ENCODE measurements at regions not wholly inside any gene's neighbourhood (a gene's known extent, or its start where the extent isn't known, plus 50 kb on each side); places are given as distances from the start of the nearest gene placed in this dataset.

DNA sequence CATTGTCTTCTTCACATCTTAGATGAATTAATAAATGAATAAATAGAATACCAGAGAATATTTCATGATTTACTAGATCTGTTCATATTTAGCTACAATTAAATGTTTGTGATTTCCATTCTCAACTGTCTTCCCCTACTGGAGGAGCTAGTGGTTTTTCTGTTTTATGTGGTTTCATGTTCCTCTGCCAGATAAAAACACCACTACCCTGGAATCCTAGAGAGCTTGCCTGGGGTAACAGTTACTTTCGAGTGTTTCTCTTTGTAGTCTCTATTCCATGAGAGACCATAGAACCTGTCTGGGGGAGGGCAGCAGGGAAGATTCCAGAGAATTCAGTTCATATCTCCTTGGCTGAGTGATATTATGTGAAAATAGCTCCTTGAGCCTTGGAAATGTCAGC lies 349.2 kb downstream of the INSIG2 start:
- no peak for DNase-seq (ENCODE audit: low read depth)
- H3K4me3 ChIP-seq (ENCODE audit: control insufficient read depth, low read depth, low read length): no peak overlapping the region
- TF ChIP-seq, protein P1, sequence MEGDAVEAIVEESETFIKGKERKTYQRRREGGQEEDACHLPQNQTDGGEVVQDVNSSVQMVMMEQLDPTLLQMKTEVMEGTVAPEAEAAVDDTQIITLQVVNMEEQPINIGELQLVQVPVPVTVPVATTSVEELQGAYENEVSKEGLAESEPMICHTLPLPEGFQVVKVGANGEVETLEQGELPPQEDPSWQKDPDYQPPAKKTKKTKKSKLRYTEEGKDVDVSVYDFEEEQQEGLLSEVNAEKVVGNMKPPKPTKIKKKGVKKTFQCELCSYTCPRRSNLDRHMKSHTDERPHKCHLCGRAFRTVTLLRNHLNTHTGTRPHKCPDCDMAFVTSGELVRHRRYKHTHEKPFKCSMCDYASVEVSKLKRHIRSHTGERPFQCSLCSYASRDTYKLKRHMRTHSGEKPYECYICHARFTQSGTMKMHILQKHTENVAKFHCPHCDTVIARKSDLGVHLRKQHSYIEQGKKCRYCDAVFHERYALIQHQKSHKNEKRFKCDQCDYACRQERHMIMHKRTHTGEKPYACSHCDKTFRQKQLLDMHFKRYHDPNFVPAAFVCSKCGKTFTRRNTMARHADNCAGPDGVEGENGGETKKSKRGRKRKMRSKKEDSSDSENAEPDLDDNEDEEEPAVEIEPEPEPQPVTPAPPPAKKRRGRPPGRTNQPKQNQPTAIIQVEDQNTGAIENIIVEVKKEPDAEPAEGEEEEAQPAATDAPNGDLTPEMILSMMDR (IDR thresholded peaks at IDR 0.05; ENCODE audit: control insufficient read depth, insufficient read depth, low read depth, low read length, missing control alignments): no peak

DNA sequence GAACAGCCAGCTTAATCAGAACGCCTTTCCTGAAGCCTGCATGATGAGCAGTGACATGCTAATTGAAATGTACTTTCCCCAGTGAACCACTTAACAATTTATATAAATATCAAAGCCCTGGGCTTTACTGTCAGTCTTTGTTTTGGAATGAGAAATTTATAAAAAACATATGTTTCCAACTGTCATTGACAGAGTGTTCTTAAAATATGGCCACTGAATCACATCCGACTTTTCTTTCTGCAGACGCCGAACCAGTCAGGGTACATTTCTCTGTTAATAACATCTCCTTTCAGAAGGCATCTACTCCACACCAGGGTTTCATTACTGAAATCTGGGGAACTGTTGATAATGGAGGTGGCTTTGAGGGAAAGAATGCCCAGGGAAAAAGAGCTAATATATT lies 343.7 kb downstream of the INSIG2 start:
- no peak overlapping the region for H3K4me3 ChIP-seq (ENCODE audit: control insufficient read depth, low read depth, low read length)
- DNase-seq (ENCODE audit: low read depth): no peak
- TF ChIP-seq, protein P1 (IDR thresholded peaks at IDR 0.05; ENCODE audit: control insufficient read depth, insufficient read depth, low read depth, low read length, missing control alignments): no peak

DNA sequence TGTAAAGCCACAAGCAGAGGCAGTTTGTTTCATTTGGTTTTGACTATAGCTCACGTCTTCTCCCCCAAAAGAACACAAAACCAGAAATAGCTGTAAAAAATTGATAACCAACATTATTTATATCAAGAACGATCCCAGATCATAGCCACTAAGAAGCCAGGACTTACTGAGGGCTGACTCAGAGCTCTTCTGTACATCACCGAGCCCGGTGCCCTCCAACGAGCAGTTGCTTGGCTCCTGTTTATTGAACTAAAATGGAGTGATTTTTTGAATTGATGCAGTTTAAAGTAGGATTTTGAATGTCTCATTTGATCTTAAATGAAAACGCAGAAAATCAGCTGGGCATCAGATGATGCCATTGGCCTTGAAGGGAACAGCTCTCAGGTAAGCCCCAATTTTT lies 343.3 kb downstream of the INSIG2 start:
- DNase-seq (ENCODE audit: low read depth): no peak
- no peak overlapping the region for H3K4me3 ChIP-seq (ENCODE audit: control insufficient read depth, low read depth, low read length)
- TF ChIP-seq, protein P1 (IDR thresholded peaks at IDR 0.05; ENCODE audit: control insufficient read depth, insufficient read depth, low read depth, low read length, missing control alignments): no peak

DNA sequence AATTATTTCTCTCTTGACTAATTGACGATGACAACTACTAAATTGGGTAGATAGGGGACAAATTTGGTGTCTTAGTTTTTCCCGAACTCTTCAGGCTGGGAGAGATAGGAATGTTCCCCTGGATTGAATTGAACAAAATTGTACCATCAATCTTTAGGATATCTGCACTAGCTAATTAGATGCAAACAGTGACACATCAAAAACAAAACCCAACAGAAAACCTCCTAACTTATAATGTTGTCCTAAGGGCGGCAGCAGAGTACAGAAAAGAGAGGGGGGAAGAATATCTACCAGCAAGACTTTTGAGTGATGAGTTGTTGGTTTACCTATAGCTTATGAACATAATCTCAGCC lies 342.9 kb downstream of the INSIG2 start:
- no peak overlapping the region for H3K4me3 ChIP-seq (ENCODE audit: control insufficient read depth, low read depth, low read length)
- TF ChIP-seq, protein P1 (IDR thresholded peaks at IDR 0.05; ENCODE audit: control insufficient read depth, insufficient read depth, low read depth, low read length, missing control alignments): no peak
- DNase-seq (ENCODE audit: low read depth): no peak

DNA sequence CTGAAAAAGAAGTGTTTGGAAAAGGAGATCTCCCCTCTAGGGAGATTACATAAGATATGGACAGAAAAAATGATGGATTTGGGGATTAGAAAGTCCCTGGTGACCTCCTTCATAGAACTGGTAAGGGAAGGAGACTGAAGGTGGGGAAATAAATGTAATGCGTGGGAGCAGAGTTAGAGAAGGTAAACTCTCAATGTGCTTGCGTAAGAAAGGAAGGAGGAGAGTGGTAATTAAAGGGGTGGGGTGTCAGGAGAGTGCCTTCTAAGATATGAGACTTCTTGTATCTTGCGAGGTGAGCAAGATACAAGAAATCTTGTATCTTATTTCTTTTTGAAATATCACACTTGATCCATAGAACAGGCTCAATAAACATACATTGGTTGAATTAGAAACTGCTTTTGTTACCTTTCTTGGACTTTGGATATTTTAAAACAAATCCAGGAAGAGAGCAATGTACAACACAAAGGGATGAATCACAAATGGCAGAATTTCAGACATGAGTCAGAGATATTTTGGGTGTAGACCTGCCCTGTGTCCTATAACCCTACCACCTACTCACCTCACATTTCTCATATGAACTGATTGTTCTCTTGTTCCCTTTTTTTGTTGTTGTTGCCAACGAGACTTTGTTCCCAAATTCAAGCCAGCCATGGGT lies 342.4 kb downstream of the INSIG2 start:
- DNase-seq (ENCODE audit: low read depth): peak; percentile 3
- TF ChIP-seq, protein P1 (IDR thresholded peaks at IDR 0.05; ENCODE audit: control insufficient read depth, insufficient read depth, low read depth, low read length, missing control alignments): no peak
- no peak overlapping the region for H3K4me3 ChIP-seq (ENCODE audit: control insufficient read depth, low read depth, low read length)

DNA sequence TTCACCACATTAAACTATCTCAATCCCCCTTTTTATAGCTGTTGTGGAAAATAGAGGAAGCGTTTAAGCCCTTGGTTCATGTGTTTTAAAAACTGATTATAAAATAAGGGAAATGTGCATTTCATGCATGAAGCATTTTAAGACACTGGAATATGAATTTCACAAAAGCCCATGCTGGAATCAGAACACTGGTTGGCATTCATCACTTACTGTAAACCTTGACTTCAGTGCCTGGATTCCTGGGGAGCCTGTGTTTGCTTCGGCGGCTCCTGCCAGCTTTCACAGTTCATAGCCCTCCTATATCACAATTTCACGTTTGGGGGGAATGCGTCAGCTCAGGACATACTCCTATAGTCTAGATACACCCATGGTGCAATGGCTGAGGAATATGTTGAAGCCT lies 336.9 kb downstream of the INSIG2 start:
- no peak for DNase-seq (ENCODE audit: low read depth)
- no peak overlapping the region for H3K4me3 ChIP-seq (ENCODE audit: control insufficient read depth, low read depth, low read length)
- TF ChIP-seq, protein P1 (IDR thresholded peaks at IDR 0.05; ENCODE audit: control insufficient read depth, insufficient read depth, low read depth, low read length, missing control alignments): no peak

DNA sequence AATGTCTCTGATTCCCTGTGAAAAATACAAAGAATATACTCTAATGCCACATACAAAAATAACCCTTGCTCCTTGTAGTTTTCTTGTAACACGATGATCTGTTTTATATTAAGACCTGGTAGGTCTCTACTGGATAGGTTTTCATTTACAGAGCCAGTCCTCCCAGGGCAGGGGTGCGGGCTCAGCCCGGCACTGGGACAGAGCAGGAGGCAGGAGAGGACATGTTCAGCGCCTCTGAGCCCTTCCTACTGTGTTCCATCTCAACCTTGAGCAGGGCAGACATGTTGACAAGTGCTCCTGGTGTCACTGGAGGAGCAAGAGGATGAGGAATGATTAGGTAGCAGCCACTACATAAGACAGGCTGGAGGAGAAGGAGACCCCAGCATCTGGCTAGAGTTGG lies 335.5 kb downstream of the INSIG2 start:
- TF ChIP-seq, protein P1 (IDR thresholded peaks at IDR 0.05; ENCODE audit: control insufficient read depth, insufficient read depth, low read depth, low read length, missing control alignments): no peak
- H3K4me3 ChIP-seq (ENCODE audit: control insufficient read depth, low read depth, low read length): no peak overlapping the region
- DNase-seq (ENCODE audit: low read depth): no peak

Measured in AG09309 (cell line).